ENCODE measurements at regions not wholly inside any gene's neighbourhood (a gene's known extent, or its start where the extent isn't known, plus 50 kb on each side); places are given as distances from the start of the nearest gene placed in this dataset.
"Not testable (repeated sequence)": the region's sequence is repeated elsewhere in the genome, so short reads cannot be mapped to it uniquely, and the experiment has no call there.

DNA sequence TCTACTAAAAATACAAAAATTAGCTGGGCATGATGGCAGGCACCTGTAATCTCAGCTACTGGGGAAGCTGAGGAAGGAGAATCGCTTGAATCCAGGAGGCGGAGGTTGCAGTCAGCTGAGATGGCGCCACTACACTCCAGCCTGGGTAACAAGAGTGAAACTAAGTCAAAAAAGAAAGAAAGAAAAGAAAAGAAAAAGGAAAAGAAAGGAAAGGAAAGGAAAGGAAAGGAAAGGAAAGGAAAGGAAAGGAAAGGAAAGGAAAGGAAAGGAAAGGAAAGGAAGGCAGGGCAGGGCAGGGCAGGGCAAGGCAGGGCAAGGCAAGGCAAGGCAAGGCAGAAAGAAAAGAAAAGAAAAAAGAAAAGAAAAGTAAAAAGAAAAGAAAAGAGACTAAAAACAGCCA is 121.4 kb downstream of the ANXA5 start:
- H3K4me3 ChIP-seq (ENCODE audit: low read depth in 1 of 5, low read length in 5 of 5); H3K9me3 ChIP-seq (ENCODE audit: control insufficient read depth in 5 of 5, low read length in 5 of 5); H3K27me3 ChIP-seq (ENCODE audit: control insufficient read depth in 5 of 5, insufficient read depth in 4 of 5, low read length in 5 of 5); H3K27ac ChIP-seq (ENCODE audit: low read depth, low read length); H3K36me3 ChIP-seq (ENCODE audit: control insufficient read depth in 5 of 5, insufficient read depth in 5 of 5, low read length in 5 of 5); H3K4me1 ChIP-seq (ENCODE audit: control insufficient read depth in 5 of 5, insufficient read depth in 5 of 5, low read length in 5 of 5); H3K9ac ChIP-seq (ENCODE audit: low read length in 5 of 5): not testable (repeated sequence)

DNA sequence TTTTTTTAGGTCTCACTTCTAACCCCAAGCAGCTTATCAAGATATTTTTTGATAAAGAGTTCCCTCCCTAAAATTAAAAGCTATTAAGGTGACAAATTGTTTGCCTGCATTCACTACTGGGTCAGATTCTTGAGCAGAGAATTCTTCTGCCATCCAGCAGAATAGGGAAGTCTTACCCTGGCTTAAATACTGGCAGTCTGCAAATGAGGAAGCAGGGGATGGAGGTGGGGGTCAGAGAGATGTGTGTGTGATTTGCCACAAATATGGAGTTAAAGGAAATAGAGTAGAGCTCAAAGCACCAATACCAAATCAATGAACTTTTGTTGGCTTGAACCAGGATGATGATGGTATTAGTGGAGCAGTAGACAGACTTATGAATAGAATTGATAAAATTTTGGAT is 122.2 kb downstream of the ANXA5 start:
- H3K9me3 ChIP-seq (ENCODE audit: control insufficient read depth in 5 of 5, low read length in 5 of 5): no peaks in the 10 kb centered on the region
- no peak overlapping the region for H3K9ac ChIP-seq (ENCODE audit: low read length in 5 of 5)
- no peaks in the 10 kb centered on the region for H3K36me3 ChIP-seq (ENCODE audit: control insufficient read depth in 5 of 5, insufficient read depth in 5 of 5, low read length in 5 of 5)
- H3K27me3 ChIP-seq (ENCODE audit: control insufficient read depth in 5 of 5, insufficient read depth in 4 of 5, low read length in 5 of 5): no peaks in the 10 kb centered on the region
- H3K27ac ChIP-seq (ENCODE audit: low read depth, low read length): no peak overlapping the region
- H3K4me1 ChIP-seq (ENCODE audit: control insufficient read depth in 5 of 5, insufficient read depth in 5 of 5, low read length in 5 of 5): no peaks in the 10 kb centered on the region
- H3K4me3 ChIP-seq (ENCODE audit: low read depth in 1 of 5, low read length in 5 of 5): no peak overlapping the region

DNA sequence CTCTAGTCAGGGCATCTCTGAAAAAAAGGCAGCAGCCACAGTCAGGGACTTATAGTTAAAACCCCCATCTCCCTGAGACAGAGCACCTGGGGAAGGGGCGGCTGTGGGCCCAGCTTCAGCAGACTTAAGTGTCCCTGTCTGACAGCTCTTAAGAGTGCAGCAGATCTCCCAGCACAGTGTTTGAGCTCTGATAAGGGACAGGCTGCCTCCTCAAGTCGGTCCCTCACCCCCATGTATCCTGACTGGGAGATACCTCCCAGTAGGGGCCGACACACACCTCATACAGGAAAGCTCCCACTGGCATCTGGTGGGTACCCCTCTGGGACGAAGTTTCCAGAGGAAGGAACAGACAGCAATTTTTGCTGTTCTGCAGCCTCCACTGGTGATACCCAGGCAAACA is 129.0 kb downstream of the ANXA5 start:
- no peaks in the 10 kb centered on the region for H3K4me1 ChIP-seq (ENCODE audit: control insufficient read depth in 5 of 5, insufficient read depth in 5 of 5, low read length in 5 of 5)
- H3K9me3 ChIP-seq (ENCODE audit: control insufficient read depth in 5 of 5, low read length in 5 of 5): no peaks in the 10 kb centered on the region
- H3K27ac ChIP-seq (ENCODE audit: low read depth, low read length): no peak overlapping the region
- no peaks in the 10 kb centered on the region for H3K27me3 ChIP-seq (ENCODE audit: control insufficient read depth in 5 of 5, insufficient read depth in 4 of 5, low read length in 5 of 5)
- no peak overlapping the region for H3K9ac ChIP-seq (ENCODE audit: low read length in 5 of 5)
- H3K36me3 ChIP-seq (ENCODE audit: control insufficient read depth in 5 of 5, insufficient read depth in 5 of 5, low read length in 5 of 5): no peaks in the 10 kb centered on the region
- H3K4me3 ChIP-seq (ENCODE audit: low read depth in 1 of 5, low read length in 5 of 5): no peak overlapping the region

DNA sequence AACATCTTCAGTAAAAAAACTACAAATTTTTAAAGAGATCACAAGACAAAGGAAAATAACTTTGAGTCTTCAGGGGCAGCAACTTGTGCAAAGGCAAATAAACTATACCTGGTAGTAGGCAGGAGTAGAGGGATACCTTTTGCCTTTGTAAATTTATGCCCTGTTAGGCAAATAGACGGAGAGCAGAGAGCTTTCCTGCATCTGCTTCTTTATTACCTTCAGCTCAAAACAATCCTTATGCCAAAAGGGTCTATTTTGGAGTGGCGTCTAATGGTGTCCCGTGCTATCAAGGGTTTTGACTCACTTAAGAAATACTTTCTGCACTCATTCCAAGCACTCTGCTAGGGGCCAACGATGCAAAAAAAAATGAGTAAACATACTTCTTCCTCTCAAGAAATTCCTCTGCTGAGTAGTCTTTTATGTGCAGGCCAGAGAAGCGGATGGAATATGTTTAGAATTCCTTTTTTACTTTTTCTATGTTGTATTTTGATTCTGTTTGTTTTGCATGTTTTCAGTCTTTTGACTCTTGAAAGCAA is 131.9 kb downstream of the ANXA5 start:
- no peak overlapping the region for H3K27ac ChIP-seq (ENCODE audit: low read depth, low read length)
- H3K27me3 ChIP-seq (ENCODE audit: control insufficient read depth in 5 of 5, insufficient read depth in 4 of 5, low read length in 5 of 5): no peaks in the 10 kb centered on the region
- H3K9ac ChIP-seq (ENCODE audit: low read length in 5 of 5): no peak overlapping the region
- H3K36me3 ChIP-seq (ENCODE audit: control insufficient read depth in 5 of 5, insufficient read depth in 5 of 5, low read length in 5 of 5): no peaks in the 10 kb centered on the region
- no peaks in the 10 kb centered on the region for H3K4me1 ChIP-seq (ENCODE audit: control insufficient read depth in 5 of 5, insufficient read depth in 5 of 5, low read length in 5 of 5)
- H3K4me3 ChIP-seq (ENCODE audit: low read depth in 1 of 5, low read length in 5 of 5): no peak overlapping the region
- H3K9me3 ChIP-seq (ENCODE audit: control insufficient read depth in 5 of 5, low read length in 5 of 5): no peaks in the 10 kb centered on the region

DNA sequence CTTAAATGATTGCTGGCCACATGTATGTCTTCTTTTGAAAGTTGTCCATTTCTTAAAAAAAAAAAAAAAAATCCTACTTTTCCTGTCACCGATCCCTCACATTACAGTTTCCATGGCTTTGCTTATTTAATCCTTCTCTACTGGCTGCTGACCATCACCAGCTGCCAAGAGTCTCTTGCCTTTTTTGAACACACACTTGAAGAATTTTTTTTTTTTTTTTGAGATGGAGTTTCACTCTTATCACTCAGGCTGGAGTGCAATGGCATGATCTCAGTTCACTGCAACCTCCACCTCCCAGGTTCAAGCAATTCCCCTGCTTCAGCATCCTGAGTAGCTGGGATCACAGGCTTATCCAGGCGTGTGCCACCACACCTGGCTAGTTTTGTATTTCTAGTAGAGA is 134.0 kb downstream of the ANXA5 start:
- no peak overlapping the region for H3K9ac ChIP-seq (ENCODE audit: low read length in 5 of 5)
- no peak overlapping the region for H3K4me3 ChIP-seq (ENCODE audit: low read depth in 1 of 5, low read length in 5 of 5)
- no peak overlapping the region for H3K27ac ChIP-seq (ENCODE audit: low read depth, low read length)
- H3K4me1 ChIP-seq (ENCODE audit: control insufficient read depth in 5 of 5, insufficient read depth in 5 of 5, low read length in 5 of 5): no peaks in the 10 kb centered on the region
- no peaks in the 10 kb centered on the region for H3K9me3 ChIP-seq (ENCODE audit: control insufficient read depth in 5 of 5, low read length in 5 of 5)
- H3K27me3 ChIP-seq (ENCODE audit: control insufficient read depth in 5 of 5, insufficient read depth in 4 of 5, low read length in 5 of 5): no peaks in the 10 kb centered on the region
- H3K36me3 ChIP-seq (ENCODE audit: control insufficient read depth in 5 of 5, insufficient read depth in 5 of 5, low read length in 5 of 5): no peaks in the 10 kb centered on the region

DNA sequence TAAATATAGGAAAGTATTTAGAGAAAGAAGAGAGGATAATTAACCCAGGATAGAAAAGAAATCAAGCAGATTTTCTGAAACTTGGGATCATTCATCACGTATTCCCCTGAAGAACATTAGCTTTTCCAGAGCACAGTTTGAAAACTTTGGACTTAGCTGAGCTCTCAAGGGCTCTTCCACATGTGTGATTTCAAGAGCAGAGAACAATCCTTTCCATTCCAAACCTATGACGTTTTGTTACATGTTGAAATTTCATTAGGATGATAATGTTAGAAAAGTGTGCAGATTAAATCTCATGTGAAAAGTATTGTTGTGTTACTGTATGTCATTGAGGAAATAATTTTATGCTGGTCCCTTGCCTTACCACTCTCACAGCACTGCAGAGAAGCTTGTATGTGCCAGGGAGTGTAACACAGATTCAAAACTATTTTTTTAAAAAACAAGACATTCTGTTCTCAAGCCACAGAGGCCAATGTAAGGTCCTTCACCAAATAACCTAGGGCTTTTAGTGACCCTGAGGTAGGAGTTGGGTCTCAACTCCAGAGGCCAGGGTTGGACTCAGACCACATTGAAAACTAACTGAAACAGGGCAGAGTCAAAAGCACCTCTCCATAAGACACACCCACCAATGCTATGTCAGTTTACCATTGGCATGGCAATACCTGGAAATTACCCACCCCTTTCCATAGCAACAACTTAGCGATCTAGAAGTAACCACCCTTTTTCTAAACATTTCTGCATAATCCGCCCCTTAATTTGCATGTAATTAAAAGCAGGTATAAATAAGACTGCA is 141.3 kb downstream of the ANXA5 start:
- Histone ChIP-seq H3K36me3 (ENCODE audit: control insufficient read depth in 5 of 5, insufficient read depth in 5 of 5, low read length in 5 of 5) (no peaks in the 10 kb centered on the region), H3K9ac (ENCODE audit: low read length in 5 of 5) (no peak overlapping the region), H3K27ac (ENCODE audit: low read depth, low read length) (no peak overlapping the region), H3K4me3 (ENCODE audit: low read depth in 1 of 5, low read length in 5 of 5) (no peak overlapping the region), H3K9me3 (ENCODE audit: control insufficient read depth in 5 of 5, low read length in 5 of 5) (peaks cover 0 to under 1% (median 0%) of the 10 kb centered on the region in 5 donors), H3K4me1 (ENCODE audit: control insufficient read depth in 5 of 5, insufficient read depth in 5 of 5, low read length in 5 of 5) (peaks cover 0 to 23% (median 0%) of the 10 kb centered on the region in 5 donors), H3K27me3 (ENCODE audit: control insufficient read depth in 5 of 5, insufficient read depth in 4 of 5, low read length in 5 of 5) (no peaks in the 10 kb centered on the region)

DNA sequence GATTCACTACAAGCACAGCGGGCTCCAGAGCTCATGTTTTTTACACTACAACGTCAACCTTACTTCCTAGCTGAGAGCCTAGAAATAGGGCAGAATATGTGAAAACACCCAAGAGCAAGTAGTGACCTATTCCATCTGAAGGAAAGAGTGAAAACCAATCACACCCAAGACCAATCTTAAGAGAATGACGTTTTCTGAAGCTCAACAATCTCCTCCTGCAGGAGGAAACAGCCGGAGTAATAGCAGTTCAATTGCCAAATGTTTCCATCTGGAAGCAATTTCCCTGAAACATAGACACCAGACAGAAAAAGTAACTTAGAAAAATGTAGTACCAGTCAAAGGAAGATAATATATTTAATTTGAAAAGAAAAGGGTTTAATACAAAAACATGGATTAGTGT is 142.4 kb downstream of the ANXA5 start:
- no peak overlapping the region for H3K4me3 ChIP-seq (ENCODE audit: low read depth in 1 of 5, low read length in 5 of 5)
- peaks cover 0 to 23% (median 0%) of the 10 kb centered on the region in 5 donors for H3K4me1 ChIP-seq (ENCODE audit: control insufficient read depth in 5 of 5, insufficient read depth in 5 of 5, low read length in 5 of 5)
- no peak overlapping the region for H3K9ac ChIP-seq (ENCODE audit: low read length in 5 of 5)
- H3K27me3 ChIP-seq (ENCODE audit: control insufficient read depth in 5 of 5, insufficient read depth in 4 of 5, low read length in 5 of 5): no peaks in the 10 kb centered on the region
- no peaks in the 10 kb centered on the region for H3K36me3 ChIP-seq (ENCODE audit: control insufficient read depth in 5 of 5, insufficient read depth in 5 of 5, low read length in 5 of 5)
- peaks cover 0 to 3% (median 0%) of the 10 kb centered on the region in 5 donors for H3K9me3 ChIP-seq (ENCODE audit: control insufficient read depth in 5 of 5, low read length in 5 of 5)
- H3K27ac ChIP-seq (ENCODE audit: low read depth, low read length): no peak overlapping the region

DNA sequence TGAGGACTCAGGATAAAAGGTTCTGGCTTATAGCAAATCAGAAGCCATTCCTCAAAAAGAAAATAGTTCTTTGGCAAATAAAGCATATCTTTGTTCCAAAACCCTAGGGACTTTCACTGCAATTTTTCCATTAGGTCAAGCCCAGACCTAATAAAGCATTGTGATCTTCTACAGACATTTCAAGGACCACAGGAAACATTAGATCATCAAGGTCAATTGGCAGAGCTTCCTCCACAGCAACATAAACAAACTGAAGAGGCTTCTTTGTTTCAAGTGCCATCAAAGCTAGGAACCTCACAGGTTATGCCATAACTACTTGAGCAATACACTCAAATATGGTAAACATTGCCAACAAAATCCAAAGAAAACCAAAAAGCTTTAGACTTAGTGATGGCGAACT is 144.9 kb downstream of the ANXA5 start:
- H3K4me1 ChIP-seq (ENCODE audit: control insufficient read depth in 5 of 5, insufficient read depth in 5 of 5, low read length in 5 of 5): peaks cover 0 to 23% (median 0%) of the 10 kb centered on the region in 5 donors
- H3K9me3 ChIP-seq (ENCODE audit: control insufficient read depth in 5 of 5, low read length in 5 of 5): peaks cover 0 to 3% (median 0%) of the 10 kb centered on the region in 5 donors
- H3K36me3 ChIP-seq (ENCODE audit: control insufficient read depth in 5 of 5, insufficient read depth in 5 of 5, low read length in 5 of 5): no peaks in the 10 kb centered on the region

DNA sequence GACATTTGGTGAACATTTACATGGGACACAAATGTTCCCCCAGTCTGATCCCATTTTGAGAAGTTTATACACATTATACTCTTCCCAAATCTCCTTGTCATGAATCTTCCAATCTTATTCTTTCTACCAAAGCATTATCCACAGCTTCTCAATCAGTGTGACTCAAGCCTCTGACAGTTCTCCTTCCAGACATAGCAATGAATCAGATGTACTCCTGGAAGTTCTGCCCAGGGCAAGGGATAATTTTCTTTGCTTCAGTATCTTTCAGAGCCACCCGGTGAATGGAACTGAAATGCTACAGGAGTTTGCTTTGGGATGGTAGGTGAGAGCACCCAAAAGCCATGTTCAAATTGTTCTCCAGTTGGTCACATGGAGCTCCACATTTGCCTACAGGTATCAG is 145.5 kb downstream of the ANXA5 start:
- Histone ChIP-seq H3K4me1 (ENCODE audit: control insufficient read depth in 5 of 5, insufficient read depth in 5 of 5, low read length in 5 of 5) (peaks cover 0 to 23% (median 0%) of the 10 kb centered on the region in 5 donors), H3K27ac (ENCODE audit: low read depth, low read length) (no peak overlapping the region), H3K9ac (ENCODE audit: low read length in 5 of 5) (no peak overlapping the region), H3K4me3 (ENCODE audit: low read depth in 1 of 5, low read length in 5 of 5) (no peak overlapping the region), H3K36me3 (ENCODE audit: control insufficient read depth in 5 of 5, insufficient read depth in 5 of 5, low read length in 5 of 5) (no peaks in the 10 kb centered on the region), H3K9me3 (ENCODE audit: control insufficient read depth in 5 of 5, low read length in 5 of 5) (peaks cover 0 to 3% (median 0%) of the 10 kb centered on the region in 5 donors), H3K27me3 (ENCODE audit: control insufficient read depth in 5 of 5, insufficient read depth in 4 of 5, low read length in 5 of 5) (no peaks in the 10 kb centered on the region)

More for the DNA sequence above, 144.9 kb downstream of the ANXA5 start:
- H3K27me3 ChIP-seq (ENCODE audit: control insufficient read depth in 5 of 5, insufficient read depth in 4 of 5, low read length in 5 of 5): no peaks in the 10 kb centered on the region
- no peak overlapping the region for H3K27ac ChIP-seq (ENCODE audit: low read depth, low read length)
- H3K4me3 ChIP-seq (ENCODE audit: low read depth in 1 of 5, low read length in 5 of 5): no peak overlapping the region
- no peak overlapping the region for H3K9ac ChIP-seq (ENCODE audit: low read length in 5 of 5)

DNA sequence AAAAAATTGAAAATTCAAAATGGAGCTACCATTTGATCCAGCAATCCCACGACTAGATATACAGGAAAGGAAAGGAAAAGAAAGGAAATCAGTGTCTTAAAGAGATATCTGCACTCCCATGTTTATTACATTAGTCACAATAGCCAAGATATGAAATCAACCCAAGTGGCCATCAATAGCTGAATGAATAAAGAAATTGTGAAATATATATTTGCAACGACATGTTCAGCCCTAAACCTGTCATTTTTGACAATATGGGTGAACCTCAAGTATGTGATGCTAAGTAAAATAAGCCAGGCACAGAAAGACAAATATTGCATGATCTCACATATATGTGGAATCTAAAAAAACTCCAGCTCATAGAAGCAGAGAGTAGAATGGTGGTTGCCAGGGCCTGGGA is 155.1 kb downstream of the ANXA5 start:
- H3K4me3 ChIP-seq (ENCODE audit: low read depth in 1 of 5, low read length in 5 of 5): no peak overlapping the region
- no peaks in the 10 kb centered on the region for H3K4me1 ChIP-seq (ENCODE audit: control insufficient read depth in 5 of 5, insufficient read depth in 5 of 5, low read length in 5 of 5)
- H3K27ac ChIP-seq (ENCODE audit: low read depth, low read length): no peak overlapping the region
- H3K27me3 ChIP-seq (ENCODE audit: control insufficient read depth in 5 of 5, insufficient read depth in 4 of 5, low read length in 5 of 5): no peaks in the 10 kb centered on the region
- H3K36me3 ChIP-seq (ENCODE audit: control insufficient read depth in 5 of 5, insufficient read depth in 5 of 5, low read length in 5 of 5): no peaks in the 10 kb centered on the region
- no peak overlapping the region for H3K9ac ChIP-seq (ENCODE audit: low read length in 5 of 5)
- H3K9me3 ChIP-seq (ENCODE audit: control insufficient read depth in 5 of 5, low read length in 5 of 5): no peaks in the 10 kb centered on the region

Data from subcutaneous abdominal adipose tissue (tissue), 5 donors.